K562 (cell line): ENCODE measurements at regions not wholly inside any gene's neighbourhood (a gene's known extent, or its start where the extent isn't known, plus 50 kb on each side); places are given as distances from the start of the nearest gene placed in this dataset.

Experiments used
- ATAC-seq: fragments of 200-7000 bp; cut with Tn5 transposase; 3 replicates; pipeline ENCODE4 v1.9.1; 2020; ENCODE audit warnings: moderate library complexity
- BruUV-seq: library from RNA; stranded (reverse); fragments of 400-500 nt; replicated peaks from 2 replicates; lab custom pipeline; 2021; lab: Mats Ljungman, UMichigan
- CTCF ChIA-PET: fragments of 300-600 bp; formaldehyde crosslinking; extraction: SDS; loops from one replicate; lab custom pipeline; 2021; ENCODE audit warnings: low intra/inter-chr PET ratio; lab: Yijun Ruan, JAX
- POLR2A ChIA-PET: fragments of 300-600, 350-650 bp; sonication (Branson Sonifier 250); formaldehyde crosslinking; extraction: SDS; loops from one replicate; lab custom pipeline; 2021; ENCODE audit warnings: antibody characterized with exemption, inconsistent platforms; lab: Yijun Ruan, JAX
- DNase-seq, 4 experiments: peaks; one replicate each; pipeline versions ENCODE4 v3.0.0 to v3.0.0-alpha.2; 2011 to 2018; ENCODE audit warnings: low spot score in 3 of 4, mixed read lengths in 3 of 4; ENCODE audit errors: extremely low read depth in 1 of 4
- FAIRE-seq: peaks from 2 replicates; lab custom pipeline; 2011; peaks lifted over from hg19 to GRCh38; lab: Jason Lieb, UNC
- H2AFZ ChIP-seq: 2 replicates; pipeline ENCODE4 v1.6.0; 2011; ENCODE audit warnings: low read depth, low read length, control low read depth, inconsistent platforms
- H3K27ac ChIP-seq: fragments of 200-600 bp; 3 replicates; pipeline ENCODE4 v1.8.0; 2011; ENCODE audit warnings: low read depth, mild to moderate bottlenecking, control low read depth, inconsistent platforms, low read length, moderate library complexity, mixed read lengths; ENCODE audit errors: extremely low read depth
- H3K27me3 ChIP-seq, 2 experiments: fragments of 300-600 bp in 1 of 2; 2 replicates in 1 of 2; 3 replicates in 1 of 2; pipeline versions ENCODE4 v1.6.0 to v1.8.0; 2011; ENCODE audit warnings: inconsistent platforms in 2 of 2, low read length in 2 of 2, mild to moderate bottlenecking in 1 of 2, mixed read lengths in 1 of 2, moderate library complexity in 1 of 2; ENCODE audit not compliant: control insufficient read depth in 2 of 2, insufficient read depth in 2 of 2
- H3K36me3 ChIP-seq: fragments of 300-600 bp; 3 replicates; pipeline ENCODE4 v1.8.0; 2011; ENCODE audit warnings: mild to moderate bottlenecking, low read length, inconsistent platforms; ENCODE audit not compliant: control insufficient read depth, insufficient read depth
- H3K4me1 ChIP-seq, 2 experiments: fragments of 200-600 bp in 1 of 2; replicated peaks in 1 of 2; 2 replicates in 1 of 2; 3 replicates in 1 of 2; pipeline versions ENCODE4 v1.5.1 to v1.8.0; 2011; ENCODE audit warnings: inconsistent platforms in 2 of 2, low read length in 2 of 2, mild to moderate bottlenecking in 1 of 2, mixed read lengths in 1 of 2, moderate library complexity in 1 of 2; ENCODE audit not compliant: control insufficient read depth in 2 of 2, insufficient read depth in 2 of 2
- H3K4me2 ChIP-seq: 2 replicates; pipeline ENCODE4 v1.6.1; 2011; ENCODE audit warnings: low read length, control low read depth, inconsistent platforms, mixed read lengths; ENCODE audit not compliant: insufficient read depth
- H3K4me3 ChIP-seq: fragments of 200-600 bp; sonication (generic), shearing (Covaris generic); 2 replicates; pipeline ENCODE4 v1.5.1; 2016; ENCODE audit warnings: control low read depth, inconsistent platforms
- H3K79me2 ChIP-seq: fragments of 200-600 bp; 3 replicates; pipeline ENCODE4 v1.8.0; 2011; ENCODE audit warnings: low read length, inconsistent platforms; ENCODE audit not compliant: control insufficient read depth, insufficient read depth
- H3K9ac ChIP-seq, 2 experiments: 2 replicates each; pipeline versions ENCODE4 v1.6.0 to v1.6.1; 2011; ENCODE audit warnings: low read depth in 2 of 2, low read length in 2 of 2, control low read depth in 1 of 2, inconsistent platforms in 1 of 2, mild to moderate bottlenecking in 1 of 2, mixed read lengths in 1 of 2; ENCODE audit not compliant: insufficient read depth in 1 of 2
- H3K9me1 ChIP-seq: one replicate; pipeline ENCODE4 v1.6.0; 2011; ENCODE audit warnings: inconsistent platforms, mild to moderate bottlenecking, low read length, moderate library complexity; ENCODE audit not compliant: control insufficient read depth, insufficient read depth
- H3K9me3 ChIP-seq: replicated peaks from 2 replicates; pipeline ENCODE4 v1.5.1; 2011; ENCODE audit warnings: low read depth, low read length, inconsistent platforms; ENCODE audit not compliant: control insufficient read depth, insufficient read depth
- H4K20me1 ChIP-seq: replicated peaks from 2 replicates; pipeline ENCODE4 v1.6.1; 2011; ENCODE audit warnings: low read length, inconsistent platforms, mixed read lengths; ENCODE audit not compliant: control insufficient read depth, insufficient read depth
- BACH1 ChIP-seq: fragments of 200-800 bp; sonication (Bioruptor generic); IDR thresholded peaks from 2 replicates; pipeline ENCODE4 v1.6.1; 2016; ENCODE audit warnings: missing genetic modification characterization, missing compliant biosample characterization
- GATAD2A ChIP-seq: fragments of 450-650 bp; IDR thresholded peaks from 2 replicates; pipeline ENCODE4 v1.6.1; 2017
- GTF2E2 ChIP-seq: fragments of 200-800 bp; sonication (Bioruptor generic); IDR thresholded peaks from 2 replicates; pipeline ENCODE4 v1.6.1; 2016; ENCODE audit warnings: missing genetic modification characterization, missing compliant biosample characterization
- HDAC1 ChIP-seq, 2 experiments: fragments of 450-650 bp; IDR thresholded peaks; 2 replicates each; pipeline ENCODE4 v1.6.1; 2016 to 2017; ENCODE audit warnings: inconsistent platforms in 1 of 2, mild to moderate bottlenecking in 1 of 2, moderate library complexity in 1 of 2
- MEIS2 ChIP-seq: fragments of 450-650 bp; IDR thresholded peaks from 2 replicates; pipeline ENCODE4 v1.6.1; 2014; ENCODE audit warnings: mild to moderate bottlenecking; ENCODE audit not compliant: partially characterized antibody
- PHTF2 ChIP-seq: fragments of 250-450 bp; sonication (Bioruptor Pico); IDR thresholded peaks from 2 replicates; pipeline ENCODE4 v1.5.0; 2021; ENCODE audit warnings: mild to moderate bottlenecking
- SREBF1 ChIP-seq: fragments of 150-350 bp; IDR thresholded peaks from 2 replicates; pipeline ENCODE4 v1.6.1; 2014; ENCODE audit warnings: antibody characterized with exemption, low read depth, low read length, borderline replicate concordance
- TRIM28 ChIP-seq: fragments of 450-650 bp; IDR thresholded peaks from 2 replicates; pipeline ENCODE4 v1.6.1; 2017
- U2AF1 ChIP-seq: fragments of 200-400 bp; formaldehyde crosslinking; optimal IDR thresholded peaks from 2 replicates; pipeline ENCODE3; 2017; ENCODE audit warnings: mild to moderate bottlenecking, low read depth, low read length, moderate library complexity
- U2AF2 ChIP-seq: fragments of 200-400 bp; formaldehyde crosslinking; optimal IDR thresholded peaks from 2 replicates; pipeline ENCODE3; 2017; ENCODE audit warnings: low read depth, mild to moderate bottlenecking, low read length
- XRCC4 ChIP-seq: IDR thresholded peaks from one replicate; pipeline ENCODE4 v1.6.1; 2011; ENCODE audit not compliant: insufficient read depth, insufficient read length; ENCODE audit errors: extremely low read depth
- WGBS: fragments of 100-300 bp; shearing (Covaris generic); methylation state at CpG from one replicate; pipeline ENCODE4 v1.1.6; 2016; ENCODE audit warnings: low coverage, mixed read lengths; ENCODE audit not compliant: insufficient coverage; ENCODE audit errors: missing lambda C conversion rate; 5-methylcytosine and 5-hydroxymethylcytosine counted together
- in situ Hi-C: fragments of 300-500 bp; cut with MboI; formaldehyde crosslinking; loops from 4 replicates; pipeline ENCODE4 v1.15.0; 2018; ENCODE audit warnings: inconsistent platforms, mixed read lengths
- intact Hi-C: fragments of 100-400 bp; cut with micrococcal nuclease; formaldehyde crosslinking; loops from 2 replicates; pipeline ENCODE4 v1.14.2; 2022
- TF ChIP-seq, protein P1 (sequence below): sonication (generic); formaldehyde crosslinking; IDR thresholded peaks from 2 replicates; pipeline ENCODE4 v1.8.0; 2022; ENCODE audit warnings: mild to moderate bottlenecking, missing genetic modification reagents
- TF ChIP-seq, protein P2 (sequence below): fragments of 450-650 bp; formaldehyde crosslinking; IDR thresholded peaks from 2 replicates; pipeline ENCODE4 v1.4.0; 2022; ENCODE audit warnings: missing genetic modification characterization

DNA sequence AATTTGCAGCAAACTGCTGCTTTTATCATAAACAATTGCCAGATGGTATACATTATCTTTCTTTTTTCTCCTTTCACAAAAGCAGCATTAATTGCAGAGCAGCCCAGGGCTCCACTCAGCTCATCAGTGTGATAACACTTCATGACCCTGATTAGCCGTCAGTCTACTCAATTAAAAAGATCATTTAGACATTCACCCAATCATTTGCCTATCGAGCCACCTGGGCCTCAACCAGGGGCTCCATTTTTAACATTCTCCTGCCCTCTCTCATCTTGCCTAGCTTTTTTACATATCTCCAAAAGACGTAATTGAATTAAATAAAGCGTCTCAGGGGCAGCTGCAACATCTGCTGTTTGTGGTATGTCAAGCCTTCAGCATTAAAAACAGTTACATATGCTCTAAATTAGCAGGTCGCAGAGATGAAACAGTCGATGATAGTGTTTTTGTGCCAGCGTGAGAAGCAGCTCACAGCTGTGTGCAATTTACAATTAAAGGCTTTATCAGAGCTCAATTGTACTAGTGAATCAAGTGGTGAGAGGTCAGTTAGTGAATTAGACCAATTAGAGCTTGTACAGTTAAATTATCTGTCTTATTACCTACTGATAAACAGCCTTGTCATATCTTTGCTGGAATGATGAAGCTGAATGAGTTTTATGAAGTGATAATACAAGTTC, 522.5 kb downstream of the ETV1 start:
- H3K4me3 ChIP-seq: no peak overlapping the region
- POLR2A ChIA-PET: no interaction called here
- in situ Hi-C loops: no loop called here

More for the DNA sequence above, 522.5 kb downstream of the ETV1 start:
- H3K9ac ChIP-seq: no peak overlapping the region
- no peak overlapping the region for H3K27ac ChIP-seq
- under 1% methylated on average over 7 of the region's 7 CpGs for WGBS
- no peaks in the 10 kb centered on the region for H3K4me1 ChIP-seq
- no peaks in the 10 kb centered on the region for H3K27me3 ChIP-seq
- BruUV-seq: no TSS peak
- H3K79me2 ChIP-seq: no peaks in the 10 kb centered on the region
- ATAC-seq (no peak), DNase-seq (no peak), FAIRE-seq (no peak)
- CTCF ChIA-PET: no interaction called here
- no peaks in the 10 kb centered on the region for H4K20me1 ChIP-seq
- H2AFZ ChIP-seq: no peak overlapping the region
- H3K4me2 ChIP-seq: no peak overlapping the region
- H3K36me3 ChIP-seq: no peaks in the 10 kb centered on the region
- TF ChIP-seq PHTF2 (CRISPR knock-in tag): no peak
- TF ChIP-seq TRIM28: no peak
- TF ChIP-seq, protein P1, sequence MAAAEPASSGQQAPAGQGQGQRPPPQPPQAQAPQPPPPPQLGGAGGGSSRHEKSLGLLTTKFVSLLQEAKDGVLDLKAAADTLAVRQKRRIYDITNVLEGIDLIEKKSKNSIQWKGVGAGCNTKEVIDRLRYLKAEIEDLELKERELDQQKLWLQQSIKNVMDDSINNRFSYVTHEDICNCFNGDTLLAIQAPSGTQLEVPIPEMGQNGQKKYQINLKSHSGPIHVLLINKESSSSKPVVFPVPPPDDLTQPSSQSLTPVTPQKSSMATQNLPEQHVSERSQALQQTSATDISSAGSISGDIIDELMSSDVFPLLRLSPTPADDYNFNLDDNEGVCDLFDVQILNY (CRISPR knock-in tag): no peak
- no peak for TF ChIP-seq MEIS2
- TF ChIP-seq SREBF1: no peak
- no peak for TF ChIP-seq GTF2E2 (tag)
- TF ChIP-seq U2AF2: no peak
- TF ChIP-seq HDAC1 (IDR thresholded peaks at IDR 0.05): no peak
- no peak for TF ChIP-seq XRCC4
- TF ChIP-seq BACH1 (tag): no peak
- TF ChIP-seq, protein P2, sequence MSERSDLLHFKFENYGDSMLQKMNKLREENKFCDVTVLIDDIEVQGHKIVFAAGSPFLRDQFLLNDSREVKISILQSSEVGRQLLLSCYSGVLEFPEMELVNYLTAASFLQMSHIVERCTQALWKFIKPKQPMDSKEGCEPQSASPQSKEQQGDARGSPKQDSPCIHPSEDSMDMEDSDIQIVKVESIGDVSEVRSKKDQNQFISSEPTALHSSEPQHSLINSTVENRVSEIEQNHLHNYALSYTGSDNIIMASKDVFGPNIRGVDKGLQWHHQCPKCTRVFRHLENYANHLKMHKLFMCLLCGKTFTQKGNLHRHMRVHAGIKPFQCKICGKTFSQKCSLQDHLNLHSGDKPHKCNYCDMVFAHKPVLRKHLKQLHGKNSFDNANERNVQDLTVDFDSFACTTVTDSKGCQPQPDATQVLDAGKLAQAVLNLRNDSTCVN (CRISPR knock-in tag): no peak
- TF ChIP-seq GATAD2A: no peak
- no peak for TF ChIP-seq U2AF1
- no peaks in the 10 kb centered on the region for H3K9me1 ChIP-seq
- intact Hi-C loops: no loop called here
- H3K9me3 ChIP-seq: no peaks in the 10 kb centered on the region; the same call in 1 of the 2 replicates
